ENCODE measurements at regions not wholly inside any gene's neighbourhood (a gene's known extent, or its start where the extent isn't known, plus 50 kb on each side); places are given as distances from the start of the nearest gene placed in this dataset.

DNA sequence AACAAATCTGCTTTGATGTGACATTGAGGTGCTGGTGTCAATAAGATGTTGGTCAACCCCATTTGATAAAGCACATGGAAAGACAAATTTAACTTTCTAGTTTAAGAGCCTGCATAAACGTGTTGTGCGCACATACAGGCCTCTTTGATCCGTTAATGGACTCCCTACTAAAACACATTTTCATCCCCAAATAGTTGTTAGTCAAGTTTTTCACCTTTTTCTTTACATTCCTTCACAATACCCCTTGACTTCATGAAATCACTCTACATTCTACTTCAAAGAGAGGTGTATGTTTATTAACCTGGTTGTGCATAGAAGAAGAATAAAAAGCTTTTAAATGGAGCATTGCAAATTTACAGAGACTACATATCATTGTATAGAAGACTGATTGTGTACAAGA, 180.3 kb downstream of the HDGFL1 start:
- Histone ChIP-seq H3K36me3 (ENCODE audit: control insufficient read depth in 2 of 3, insufficient read depth in 3 of 3, low read length in 3 of 3) (no peaks in the 10 kb centered on the region), H3K4me3 (ENCODE audit: low read length in 3 of 3) (no peak overlapping the region), H3K9me3 (ENCODE audit: control insufficient read depth in 2 of 3, insufficient read depth in 1 of 3, low read length in 3 of 3) (no peaks in the 10 kb centered on the region), H3K27me3 (ENCODE audit: control insufficient read depth, insufficient read depth, low read length) (no peaks in the 10 kb centered on the region), H3K9ac (ENCODE audit: low read length in 3 of 3) (no peak overlapping the region), H3K4me1 (ENCODE audit: control insufficient read depth in 2 of 3, insufficient read depth in 2 of 3, low read depth in 1 of 3, low read length in 3 of 3) (no peaks in the 10 kb centered on the region), H3K27ac (ENCODE audit: low read depth in 2 of 2, low read length in 2 of 2) (no peak overlapping the region)
- no peak for TF ChIP-seq CTCF (IDR thresholded peaks at IDR 0.05; ENCODE audit: borderline replicate concordance, extremely low read depth, insufficient read depth)
- DNase-seq (no peak), FAIRE-seq (no peak)
- intact Hi-C loops (cut with DNase I), result no loop called here

DNA sequence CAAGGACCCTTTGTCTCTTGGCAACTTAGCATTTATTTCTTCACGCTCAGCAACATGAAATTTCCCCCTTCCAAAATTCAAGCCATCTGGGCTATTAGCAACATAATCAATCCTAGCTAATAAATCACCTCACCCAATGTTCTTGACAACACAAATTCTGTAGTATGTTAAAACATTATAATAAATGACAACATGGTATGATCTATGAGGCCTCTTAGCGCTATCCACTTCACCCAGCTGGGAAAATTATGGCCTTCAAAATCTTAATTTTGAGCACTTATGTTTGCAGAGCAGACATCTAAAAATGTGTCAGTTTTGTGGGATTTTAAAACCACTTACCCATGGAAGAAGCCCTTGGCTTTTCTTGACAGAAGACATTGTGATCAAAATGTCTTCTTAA, 181.9 kb downstream of the HDGFL1 start:
- no peaks in the 10 kb centered on the region for H3K36me3 ChIP-seq (ENCODE audit: control insufficient read depth in 2 of 3, insufficient read depth in 3 of 3, low read length in 3 of 3)
- no peaks in the 10 kb centered on the region for H3K4me1 ChIP-seq (ENCODE audit: control insufficient read depth in 2 of 3, insufficient read depth in 2 of 3, low read depth in 1 of 3, low read length in 3 of 3)
- intact Hi-C loops (cut with DNase I), result no loop called here
- H3K9ac ChIP-seq (ENCODE audit: low read length in 3 of 3), result no peak overlapping the region
- H3K9me3 ChIP-seq (ENCODE audit: control insufficient read depth in 2 of 3, insufficient read depth in 1 of 3, low read length in 3 of 3), result no peaks in the 10 kb centered on the region
- no peaks in the 10 kb centered on the region for H3K27me3 ChIP-seq (ENCODE audit: control insufficient read depth, insufficient read depth, low read length)
- H3K27ac ChIP-seq (ENCODE audit: low read depth in 2 of 2, low read length in 2 of 2), result no peak overlapping the region
- no peak overlapping the region for H3K4me3 ChIP-seq (ENCODE audit: low read length in 3 of 3)
- DNase-seq (no peak), FAIRE-seq (no peak)
- no peak for TF ChIP-seq CTCF (IDR thresholded peaks at IDR 0.05; ENCODE audit: borderline replicate concordance, extremely low read depth, insufficient read depth)

DNA sequence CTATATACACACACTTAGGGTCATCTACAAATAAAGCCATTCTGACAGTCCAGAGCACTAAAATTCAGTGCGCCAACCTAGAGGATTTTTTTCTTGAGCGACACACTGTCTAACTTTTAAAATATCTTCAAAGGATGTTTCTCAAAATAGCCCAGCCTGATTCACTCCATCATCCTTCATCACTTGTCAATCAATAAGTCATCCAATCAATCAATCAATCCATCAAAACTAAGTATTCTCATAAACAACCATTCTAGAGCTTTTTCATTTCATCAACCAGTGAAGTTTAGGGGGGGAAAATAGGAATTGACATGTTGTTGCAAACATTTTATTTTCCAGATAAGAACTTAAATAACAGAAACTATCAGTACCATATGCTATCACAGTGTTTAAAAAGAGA, 183.2 kb downstream of the HDGFL1 start:
- Histone ChIP-seq H3K36me3 (ENCODE audit: control insufficient read depth in 2 of 3, insufficient read depth in 3 of 3, low read length in 3 of 3) (no peaks in the 10 kb centered on the region), H3K4me1 (ENCODE audit: control insufficient read depth in 2 of 3, insufficient read depth in 2 of 3, low read depth in 1 of 3, low read length in 3 of 3) (no peaks in the 10 kb centered on the region), H3K4me3 (ENCODE audit: low read length in 3 of 3) (no peak overlapping the region), H3K27me3 (ENCODE audit: control insufficient read depth, insufficient read depth, low read length) (no peaks in the 10 kb centered on the region), H3K9me3 (ENCODE audit: control insufficient read depth in 2 of 3, insufficient read depth in 1 of 3, low read length in 3 of 3) (no peaks in the 10 kb centered on the region), H3K27ac (ENCODE audit: low read depth in 2 of 2, low read length in 2 of 2) (no peak overlapping the region), H3K9ac (ENCODE audit: low read length in 3 of 3) (no peak overlapping the region)
- TF ChIP-seq CTCF (IDR thresholded peaks at IDR 0.05; ENCODE audit: borderline replicate concordance, extremely low read depth, insufficient read depth), result no peak
- intact Hi-C loops (cut with DNase I), result no loop called here
- FAIRE-seq (no peak), DNase-seq (no peak)

- FAIRE-seq, result no peak
- no peak overlapping the region for H3K27ac ChIP-seq (ENCODE audit: low read depth in 2 of 2, low read length in 2 of 2)
Measured at GRCh38 chr6:22754061-22754460, 184.7 kb downstream of the HDGFL1 start.

More at GRCh38 chr6:22754061-22754460, 184.7 kb downstream of the HDGFL1 start:
- Histone ChIP-seq H3K9ac (ENCODE audit: low read length in 3 of 3) (no peak overlapping the region), H3K9me3 (ENCODE audit: control insufficient read depth in 2 of 3, insufficient read depth in 1 of 3, low read length in 3 of 3) (no peaks in the 10 kb centered on the region), H3K4me1 (ENCODE audit: control insufficient read depth in 2 of 3, insufficient read depth in 2 of 3, low read depth in 1 of 3, low read length in 3 of 3) (no peaks in the 10 kb centered on the region), H3K4me3 (ENCODE audit: low read length in 3 of 3) (no peak overlapping the region), H3K36me3 (ENCODE audit: control insufficient read depth in 2 of 3, insufficient read depth in 3 of 3, low read length in 3 of 3) (no peaks in the 10 kb centered on the region), H3K27me3 (ENCODE audit: control insufficient read depth, insufficient read depth, low read length) (no peaks in the 10 kb centered on the region)
- TF ChIP-seq CTCF (IDR thresholded peaks at IDR 0.05; ENCODE audit: borderline replicate concordance, extremely low read depth, insufficient read depth), result no peak
- no peak for DNase-seq
- intact Hi-C loops (cut with DNase I), result no loop called here
